Gastrocnemius medialis (tissue), 4 donors: ENCODE measurements at regions not wholly inside any gene's neighbourhood (a gene's known extent, or its start where the extent isn't known, plus 50 kb on each side); places are given as distances from the start of the nearest gene placed in this dataset.

ENCODE experiments used
- ATAC-seq, 2 donors: fragments of 150-250 bp; one replicate each; pipeline ENCODE4 v1.9.1; 2016
- DNase-seq, 2 donors: peaks; one replicate each; pipeline ENCODE4 v3.0.0-alpha.2; 2019
- H3K27ac ChIP-seq, 4 donors: fragments of 200-600 bp; sonication (generic); 1 replicate in 1 of 4; 2 replicates in 3 of 4; pipeline ENCODE4 v1.5.1; 2016 to 2018; ENCODE audit warnings: mild to moderate bottlenecking in 2 of 4, moderate library complexity in 1 of 4
- H3K27me3 ChIP-seq, 3 donors: fragments of 200-600 bp; sonication (generic) in 2 of 3; 1 replicate in 1 of 3; 2 replicates in 2 of 3; pipeline versions ENCODE4 v1.5.1 to v1.6.0; 2016 to 2019; ENCODE audit warnings: mild to moderate bottlenecking in 1 of 3, moderate library complexity in 1 of 3
- H3K36me3 ChIP-seq, 2 donors: fragments of 200-600 bp; sonication (generic) in 1 of 2; one replicate each; pipeline ENCODE4 v1.5.1; 2017 to 2018
- H3K4me1 ChIP-seq, 2 donors: fragments of 200-600 bp; sonication (generic) in 1 of 2; one replicate each; pipeline ENCODE4 v1.5.1; 2016 to 2017; ENCODE audit warnings: mild to moderate bottlenecking in 2 of 2
- H3K4me3 ChIP-seq, 4 donors: fragments of 200-600 bp; sonication (generic) in 3 of 4; 1 replicate in 1 of 4; 2 replicates in 3 of 4; pipeline ENCODE4 v1.5.1; 2016 to 2019; ENCODE audit warnings: mild to moderate bottlenecking in 2 of 4
- H3K9me3 ChIP-seq, 3 donors: fragments of 200-600 bp; sonication (generic) in 2 of 3; 1 replicate in 1 of 3; 2 replicates in 2 of 3; pipeline ENCODE4 v1.5.1; 2016 to 2019
- CTCF ChIP-seq, 5 experiments: fragments of 450-650 bp in 3 of 5; fragments of 200-600 bp in 2 of 5; sonication (generic) in 2 of 5; IDR thresholded peaks in 4 of 5; conservative IDR thresholded peaks in 1 of 5; 1 replicate in 4 of 5; 2 replicates in 1 of 5; pipeline ENCODE4 v1.5.1; 2016 to 2019; ENCODE audit warnings: antibody characterized with exemption in 5 of 5, mild to moderate bottlenecking in 3 of 5, moderate library complexity in 3 of 5
- POLR2A ChIP-seq, 2 donors: fragments of 450-650 bp; IDR thresholded peaks; one replicate each; pipeline ENCODE4 v1.6.1; 2017; ENCODE audit warnings: antibody characterized with exemption in 2 of 2, mild to moderate bottlenecking in 2 of 2, moderate library complexity in 2 of 2
- in situ Hi-C, 4 donors: fragments of 200-750 bp; cut with MboI; loops; one replicate each; pipeline versions ENCODE4 v1.15.0 to v1.8.0; 2017; ENCODE audit warnings: low sequenced_read_pairs in 4 of 4
- intact Hi-C: fragments of 100-400 bp; cut with DNase I; formaldehyde crosslinking; loops from one replicate; pipeline ENCODE4 v1.15.1; 2023; ENCODE audit warnings: low total_unique reads

- TF ChIP-seq CTCF (IDR thresholded peaks at IDR 0.05 in 4 of 5, conservative IDR thresholded peaks at IDR 0.05 in 1 of 5) (no peak), POLR2A (IDR thresholded peaks at IDR 0.05) (no peak)
- Histone ChIP-seq H3K9me3 (no peaks in the 10 kb centered on the region), H3K27me3 (no peaks in the 10 kb centered on the region), H3K36me3 (no peaks in the 10 kb centered on the region), H3K4me1 (no peaks in the 10 kb centered on the region), H3K4me3 (no peak overlapping the region), H3K27ac (no peak overlapping the region)
- intact Hi-C loops = no loop called here
- no peak for DNase-seq
- no peak for ATAC-seq
- in situ Hi-C loops = no loop called here
Observed at GRCh38 chr15:61420546-61420945, 191.4 kb upstream of the RORA start.

- Histone ChIP-seq H3K27ac (no peak overlapping the region), H3K36me3 (no peaks in the 10 kb centered on the region), H3K4me1 (no peaks in the 10 kb centered on the region), H3K4me3 (no peak overlapping the region), H3K27me3 (no peaks in the 10 kb centered on the region), H3K9me3 (no peaks in the 10 kb centered on the region)
- TF ChIP-seq CTCF (IDR thresholded peaks at IDR 0.05 in 4 of 5, conservative IDR thresholded peaks at IDR 0.05 in 1 of 5) = no peak
- no peak for TF ChIP-seq POLR2A (IDR thresholded peaks at IDR 0.05)
- intact Hi-C loops = no loop called here
- no peak for DNase-seq
- no peak for ATAC-seq
- in situ Hi-C loops = no loop called here
Observed at GRCh38 chr15:61415617-61416120, 186.6 kb upstream of the RORA start.

- intact Hi-C loops = no loop called here
- in situ Hi-C loops = no loop called here
- no peak for TF ChIP-seq POLR2A (IDR thresholded peaks at IDR 0.05)
- TF ChIP-seq CTCF (IDR thresholded peaks at IDR 0.05 in 4 of 5, conservative IDR thresholded peaks at IDR 0.05 in 1 of 5) = no peak
- Histone ChIP-seq H3K27me3 (no peaks in the 10 kb centered on the region), H3K36me3 (no peaks in the 10 kb centered on the region), H3K9me3 (no peaks in the 10 kb centered on the region), H3K4me1 (no peaks in the 10 kb centered on the region), H3K4me3 (no peak overlapping the region), H3K27ac (no peak overlapping the region)
- no peak for ATAC-seq
- DNase-seq = no peak
Observed at GRCh38 chr15:61411902-61412510, 182.9 kb upstream of the RORA start.

- ATAC-seq (no peak), DNase-seq (no peak)
- TF ChIP-seq POLR2A (IDR thresholded peaks at IDR 0.05) = no peak
- TF ChIP-seq CTCF (IDR thresholded peaks at IDR 0.05 in 4 of 5, conservative IDR thresholded peaks at IDR 0.05 in 1 of 5) = no peak
- intact Hi-C loops = no loop called here
- in situ Hi-C loops = no loop called here
- H3K4me3 ChIP-seq = no peak overlapping the region
- no peak overlapping the region for H3K27ac ChIP-seq
- no peaks in the 10 kb centered on the region for H3K9me3 ChIP-seq
- H3K36me3 ChIP-seq = no peaks in the 10 kb centered on the region
- no peaks in the 10 kb centered on the region for H3K4me1 ChIP-seq
- H3K27me3 ChIP-seq = no peaks in the 10 kb centered on the region
Observed at GRCh38 chr15:61410662-61411061, 181.6 kb upstream of the RORA start.

- TF ChIP-seq POLR2A (IDR thresholded peaks at IDR 0.05) (no peak), CTCF (IDR thresholded peaks at IDR 0.05 in 4 of 5, conservative IDR thresholded peaks at IDR 0.05 in 1 of 5) (no peak)
- no peak for ATAC-seq
- no peaks in the 10 kb centered on the region for H3K9me3 ChIP-seq
- H3K27me3 ChIP-seq = no peaks in the 10 kb centered on the region
- H3K27ac ChIP-seq = no peak overlapping the region
- H3K4me1 ChIP-seq = no peaks in the 10 kb centered on the region
- H3K4me3 ChIP-seq = no peak overlapping the region
- DNase-seq = no peak
- intact Hi-C loops (no loop called here), in situ Hi-C loops (no loop called here)
- H3K36me3 ChIP-seq = no peaks in the 10 kb centered on the region
Observed at GRCh38 chr15:61404567-61404966, 175.5 kb upstream of the RORA start.
